HCT116 (cell line): ENCODE measurements at regions not wholly inside any gene's neighbourhood (a gene's known extent, or its start where the extent isn't known, plus 50 kb on each side); places are given as distances from the start of the nearest gene placed in this dataset.

ENCODE experiments used
- ATAC-seq: fragments of 200-7000 bp; cut with Tn5 transposase; 2 replicates; pipeline ENCODE4 v1.9.1; 2020; ENCODE audit warnings: mild to moderate bottlenecking, moderate library complexity
- BruUV-seq: library from RNA; stranded (reverse); fragments of 400-500 nt; replicated peaks from 2 replicates; lab custom pipeline; 2021; lab: Mats Ljungman, UMichigan
- CTCF ChIA-PET: fragments of 300-600 bp; sonication (Branson Sonifier 250); formaldehyde crosslinking; loops from one replicate; lab custom pipeline; 2021; ENCODE audit warnings: antibody characterized with exemption; lab: Charles Lee
- POLR2A ChIA-PET: fragments of 300-600, 350-600 bp; sonication (Branson Sonifier 250); formaldehyde crosslinking; loops from one replicate; lab custom pipeline; 2021; ENCODE audit warnings: antibody characterized with exemption; lab: Charles Lee
- RAD21 ChIA-PET, 2 experiments: fragments of 300-600 bp; sonication (Branson Sonifier 250); formaldehyde crosslinking; loops; one replicate each; lab custom pipeline; 2023; ENCODE audit warnings: low total read pairs in 2 of 2; ENCODE audit not compliant: uncharacterized antibody in 2 of 2, unreplicated experiment in 2 of 2, low non-redundant PET in 1 of 2; lab: Charles Lee
- DNase-seq: peaks from one replicate; pipeline ENCODE4 v3.0.0-alpha.2; 2010; ENCODE audit warnings: low read depth, low spot score
- H2AFZ ChIP-seq: fragments of 200-600 bp; shearing (Covaris generic), sonication (generic); 2 replicates; pipeline ENCODE4 v1.6.1; 2017; ENCODE audit warnings: low read depth, mixed run types, mixed read lengths, antibody characterized with exemption, low read length; ENCODE audit not compliant: poor library complexity, severe bottlenecking
- H3K27ac ChIP-seq: 2 replicates; pipeline ENCODE4 v1.5.1; 2012; ENCODE audit warnings: low read depth, low read length
- H3K27me3 ChIP-seq: fragments of 200-600 bp; sonication (generic); 2 replicates; pipeline ENCODE4 v1.6.1; 2016; ENCODE audit warnings: mixed run types, low read length, mixed read lengths; ENCODE audit not compliant: insufficient read depth
- H3K36me3 ChIP-seq, 2 experiments: fragments of 200-500 bp in 1 of 2; fragments of 200-600 bp in 1 of 2; sonication (Bioruptor generic) in 1 of 2; sonication (generic) in 1 of 2; 2 replicates each; pipeline versions ENCODE4 v1.5.1 to v1.6.1; 2014 to 2016; ENCODE audit warnings: low read length in 2 of 2, inconsistent platforms in 1 of 2, mixed read lengths in 1 of 2, mixed run types in 1 of 2; ENCODE audit not compliant: insufficient read depth in 2 of 2, control insufficient read depth in 1 of 2
- H3K4me1 ChIP-seq, 2 experiments: fragments of 200-600 bp in 1 of 2; sonication (generic) in 1 of 2; 2 replicates each; pipeline versions ENCODE4 v1.5.1 to v1.6.1; 2012 to 2017; ENCODE audit warnings: low read length in 2 of 2, inconsistent platforms in 1 of 2, mild to moderate bottlenecking in 1 of 2, mixed read lengths in 1 of 2, mixed run types in 1 of 2, moderate library complexity in 1 of 2; ENCODE audit not compliant: insufficient read depth in 2 of 2, control insufficient read depth in 1 of 2
- H3K4me2 ChIP-seq: fragments of 200-600 bp; sonication (generic); 2 replicates; pipeline ENCODE4 v1.6.1; 2017; ENCODE audit warnings: mixed run types, low read length, mixed read lengths
- H3K4me3 ChIP-seq, 2 experiments: fragments of 200-600 bp in 1 of 2; sonication (generic) in 1 of 2; replicated peaks in 1 of 2; 2 replicates each; pipeline ENCODE4 v1.5.1; 2011 to 2016; ENCODE audit warnings: low read length in 2 of 2, control low read depth in 1 of 2, low read depth in 1 of 2, mild to moderate bottlenecking in 1 of 2, mixed read lengths in 1 of 2, mixed run types in 1 of 2
- H3K79me2 ChIP-seq: fragments of 200-600 bp; sonication (generic); 2 replicates; pipeline ENCODE4 v1.6.1; 2017; ENCODE audit warnings: mild to moderate bottlenecking, mixed run types, low read length, moderate library complexity, mixed read lengths; ENCODE audit not compliant: insufficient read depth
- H3K9ac ChIP-seq: fragments of 200-600 bp; sonication (generic); 2 replicates; pipeline ENCODE4 v1.6.1; 2016; ENCODE audit warnings: low read length, mixed read lengths
- H3K9me2 ChIP-seq: fragments of 200-600 bp; sonication (generic), shearing (Covaris generic); 2 replicates; pipeline ENCODE4 v1.6.1; 2017; ENCODE audit warnings: mixed run types, mild to moderate bottlenecking, moderate library complexity; ENCODE audit not compliant: insufficient read depth
- H3K9me3 ChIP-seq, 2 experiments: fragments of 200-500 bp in 1 of 2; fragments of 200-600 bp in 1 of 2; sonication (Bioruptor generic) in 1 of 2; sonication (generic) in 1 of 2; 2 replicates each; pipeline ENCODE4 v1.6.1; 2014 to 2017; ENCODE audit warnings: low read length in 2 of 2, mixed read lengths in 2 of 2, inconsistent platforms in 1 of 2, low read depth in 1 of 2, mild to moderate bottlenecking in 1 of 2, mixed run types in 1 of 2, moderate library complexity in 1 of 2; ENCODE audit not compliant: control insufficient read depth in 1 of 2, insufficient read depth in 1 of 2
- H4K20me1 ChIP-seq: fragments of 200-600 bp; sonication (generic), shearing (Covaris generic); 2 replicates; pipeline ENCODE4 v1.6.1; 2017; ENCODE audit warnings: mixed run types, mild to moderate bottlenecking, moderate library complexity; ENCODE audit not compliant: insufficient read depth
- ATF3 ChIP-seq: IDR thresholded peaks from 2 replicates; pipeline ENCODE4 v1.6.1; 2012
- CBX3 ChIP-seq: IDR thresholded peaks from 2 replicates; pipeline ENCODE4 v1.6.1; 2012; ENCODE audit warnings: low read depth
- CEBPB ChIP-seq: IDR thresholded peaks from 2 replicates; pipeline ENCODE4 v1.6.1; 2012; ENCODE audit warnings: low read depth
- ELF1 ChIP-seq: IDR thresholded peaks from 2 replicates; pipeline ENCODE4 v1.6.1; 2012; ENCODE audit warnings: low read depth, borderline replicate concordance
- EZH2 ChIP-seq: fragments of 200-600 bp; sonication (generic); IDR thresholded peaks from 2 replicates; pipeline ENCODE4 v1.6.1; 2017; ENCODE audit warnings: antibody characterized with exemption, mixed run types
- EZH2phosphoT487 ChIP-seq: fragments of 200-600 bp; IDR thresholded peaks from 2 replicates; pipeline ENCODE4 v1.6.1; 2018; ENCODE audit warnings: antibody characterized with exemption, borderline replicate concordance
- FOSL1 ChIP-seq: IDR thresholded peaks from 2 replicates; pipeline ENCODE4 v1.6.1; 2012; ENCODE audit warnings: low read depth
- POLR2A ChIP-seq: IDR thresholded peaks from 2 replicates; pipeline ENCODE4 v1.7.0; 2011; ENCODE audit warnings: borderline replicate concordance; ENCODE audit not compliant: insufficient read depth, insufficient read length; ENCODE audit errors: extremely low read depth
- SP1 ChIP-seq: IDR thresholded peaks from 2 replicates; pipeline ENCODE4 v1.6.1; 2012; ENCODE audit warnings: low read depth
- TCF7L2 ChIP-seq: IDR thresholded peaks from 2 replicates; pipeline ENCODE4 v1.7.0; 2011; ENCODE audit warnings: borderline replicate concordance, inconsistent platforms; ENCODE audit not compliant: insufficient read depth, insufficient read length; ENCODE audit errors: extremely low read depth
- ZBTB33 ChIP-seq: IDR thresholded peaks from 2 replicates; pipeline ENCODE4 v1.6.1; 2011; ENCODE audit warnings: mild to moderate bottlenecking, low read length, moderate library complexity; ENCODE audit not compliant: insufficient replicate concordance; ENCODE audit errors: extremely low read depth
- ZFX ChIP-seq: fragments of 450-650 bp; IDR thresholded peaks from 2 replicates; pipeline ENCODE4 v1.6.1; 2017
- ZNF274 ChIP-seq: fragments of 200-500 bp; sonication (Bioruptor generic); IDR thresholded peaks from 2 replicates; pipeline ENCODE4 v1.6.1; 2014; ENCODE audit warnings: mild to moderate bottlenecking, low read depth, low read length, inconsistent platforms
- intact Hi-C: fragments of 100-400 bp; cut with micrococcal nuclease; formaldehyde crosslinking; loops from 2 replicates; pipeline ENCODE4 v1.10.0; 2022
- TF ChIP-seq, protein P1 (sequence below): IDR thresholded peaks from 2 replicates; pipeline ENCODE4 v1.6.1; 2012

DNA sequence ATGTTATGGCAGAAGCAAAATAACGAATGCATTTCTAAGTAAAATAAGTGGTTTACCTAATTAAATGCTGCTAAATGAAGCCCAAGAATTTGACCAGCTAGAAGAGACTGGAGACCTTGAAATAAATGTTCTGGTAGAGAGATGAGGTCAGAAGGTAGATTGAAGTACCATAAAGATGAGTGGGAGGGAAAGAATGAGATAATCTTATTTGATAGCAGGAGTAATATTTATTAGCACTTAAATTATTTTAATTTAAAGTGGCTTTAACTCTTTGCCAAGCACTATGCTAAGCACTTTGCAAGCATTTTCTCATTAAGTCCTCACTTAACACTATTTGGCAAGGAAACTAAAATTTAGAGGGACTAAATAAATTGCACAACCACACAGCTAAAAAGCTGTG, 314.9 kb upstream of the CCDC54 start:
- H3K9ac ChIP-seq: no peak overlapping the region
- H3K4me2 ChIP-seq: no peak overlapping the region
- CTCF ChIA-PET: no interaction called here
- H3K4me3 ChIP-seq: no peak overlapping the region
- H2AFZ ChIP-seq: no peak overlapping the region
- BruUV-seq: no TSS peak
- H3K79me2 ChIP-seq: no peaks in the 10 kb centered on the region
- intact Hi-C loops: loop anchor here (5.0 kb wide), 1 partner anchor 1375 kb away; no protein-coding TSS in a partner anchor
- H4K20me1 ChIP-seq: no peaks in the 10 kb centered on the region
- H3K4me1 ChIP-seq: no peaks in the 10 kb centered on the region
- no peak overlapping the region for H3K27ac ChIP-seq
- POLR2A ChIA-PET: no interaction called here
- no peaks in the 10 kb centered on the region for H3K27me3 ChIP-seq
- H3K9me2 ChIP-seq: no peaks in the 10 kb centered on the region
- no peaks in the 10 kb centered on the region for H3K9me3 ChIP-seq
- ATAC-seq (no peak), DNase-seq (no peak)
- H3K36me3 ChIP-seq: no peaks in the 10 kb centered on the region
- RAD21 ChIA-PET: no interaction called here
- TF ChIP-seq ZBTB33 (no peak), ATF3 (no peak), ELF1 (no peak), ZFX (no peak), EZH2 (no peak), EZH2phosphoT487 (no peak)
- TF ChIP-seq, all 23 proteins: peak for 0

DNA sequence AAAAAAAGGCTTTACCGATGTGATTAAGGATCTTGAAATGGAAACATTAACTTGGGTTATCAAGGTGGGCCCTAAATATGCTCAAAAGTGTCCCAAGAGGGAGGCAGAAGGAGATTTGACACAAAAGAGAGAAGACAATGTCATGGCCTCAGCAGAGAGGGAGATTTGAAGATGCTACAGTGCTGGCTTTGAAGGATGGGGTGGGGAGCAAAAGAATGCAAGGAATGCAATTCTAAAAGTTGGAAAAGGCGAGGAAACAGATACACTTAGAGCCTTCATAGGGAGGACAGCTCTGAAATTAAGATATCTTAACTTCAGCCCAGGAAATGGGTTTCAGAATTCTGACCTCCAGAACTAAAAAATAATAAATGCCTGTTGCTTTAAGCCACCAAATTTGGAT, 314.5 kb upstream of the CCDC54 start:
- Histone ChIP-seq H3K9me2 (no peaks in the 10 kb centered on the region), H3K27me3 (no peaks in the 10 kb centered on the region)
- TF ChIP-seq CEBPB (no peak), POLR2A (no peak), CBX3 (no peak), ATF3 (no peak), ZNF274 (no peak), EZH2 (no peak), SP1 (no peak), FOSL1 (no peak), TCF7L2 (no peak)
- TF ChIP-seq, protein P1, sequence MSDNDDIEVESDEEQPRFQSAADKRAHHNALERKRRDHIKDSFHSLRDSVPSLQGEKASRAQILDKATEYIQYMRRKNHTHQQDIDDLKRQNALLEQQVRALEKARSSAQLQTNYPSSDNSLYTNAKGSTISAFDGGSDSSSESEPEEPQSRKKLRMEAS: no peak
- TF ChIP-seq, all 23 proteins: peak for 0
- no TSS peak for BruUV-seq
- H3K36me3 ChIP-seq: no peaks in the 10 kb centered on the region
- ChIA-PET POLR2A (no interaction called here), CTCF (no interaction called here), RAD21 (no interaction called here)
- H3K4me3 ChIP-seq: no peak overlapping the region
- no peak overlapping the region for H3K4me2 ChIP-seq
- no peak overlapping the region for H3K9ac ChIP-seq
- no peaks in the 10 kb centered on the region for H3K9me3 ChIP-seq
- intact Hi-C loops: loop anchor here (5.0 kb wide), 1 partner anchor 1375 kb away; no protein-coding TSS in a partner anchor
- no peaks in the 10 kb centered on the region for H3K4me1 ChIP-seq
- no peak for DNase-seq
- H2AFZ ChIP-seq: no peak overlapping the region
- no peak for ATAC-seq
- no peaks in the 10 kb centered on the region for H4K20me1 ChIP-seq
- H3K79me2 ChIP-seq: no peaks in the 10 kb centered on the region
- no peak overlapping the region for H3K27ac ChIP-seq
